Peyer's patch (tissue), 4 donors: ENCODE measurements at regions not wholly inside any gene's neighbourhood (a gene's known extent, or its start where the extent isn't known, plus 50 kb on each side); places are given as distances from the start of the nearest gene placed in this dataset.

ENCODE experiments used
- DNase-seq, 3 donors: peaks; one replicate each; pipeline ENCODE4 v3.0.0-alpha.2; 2017 to 2019
- H3K27ac ChIP-seq, 4 donors: fragments of 200-600 bp; sonication (generic); one replicate each; pipeline ENCODE4 v1.5.1; 2016 to 2019
- H3K27me3 ChIP-seq, 2 donors: fragments of 200-600 bp; sonication (generic); one replicate each; pipeline ENCODE4 v1.5.1; 2019
- H3K36me3 ChIP-seq, 3 donors: fragments of 200-600 bp; sonication (generic); one replicate each; pipeline ENCODE4 v1.5.1; 2016 to 2019
- H3K4me1 ChIP-seq, 4 donors: fragments of 200-600 bp; sonication (generic); one replicate each; pipeline ENCODE4 v1.5.1; 2016 to 2019
- H3K4me3 ChIP-seq, 4 donors: fragments of 200-600 bp; sonication (generic); 1 replicate in 3 of 4; 2 replicates in 1 of 4; pipeline ENCODE4 v1.5.1; 2016 to 2019; ENCODE audit warnings: mild to moderate bottlenecking in 1 of 4
- H3K9me3 ChIP-seq, 4 donors: fragments of 200-600 bp; sonication (generic); one replicate each; pipeline ENCODE4 v1.5.1; 2016 to 2019; ENCODE audit warnings: mild to moderate bottlenecking in 1 of 4
- POLR2A ChIP-seq, 2 donors: fragments of 450-650 bp; IDR thresholded peaks; one replicate each; pipeline ENCODE4 v1.5.1; 2017; ENCODE audit warnings: antibody characterized with exemption in 2 of 2, mild to moderate bottlenecking in 2 of 2, moderate library complexity in 2 of 2
- TF ChIP-seq, protein P1 (sequence below), 6 experiments: fragments of 450-650 bp in 4 of 6; fragments of 200-600 bp in 2 of 6; sonication (generic) in 1 of 6; IDR thresholded peaks; one replicate each; pipeline ENCODE4 v1.5.1; 2017 to 2019; ENCODE audit warnings: antibody characterized with exemption in 6 of 6, mild to moderate bottlenecking in 3 of 6, moderate library complexity in 1 of 6

DNA sequence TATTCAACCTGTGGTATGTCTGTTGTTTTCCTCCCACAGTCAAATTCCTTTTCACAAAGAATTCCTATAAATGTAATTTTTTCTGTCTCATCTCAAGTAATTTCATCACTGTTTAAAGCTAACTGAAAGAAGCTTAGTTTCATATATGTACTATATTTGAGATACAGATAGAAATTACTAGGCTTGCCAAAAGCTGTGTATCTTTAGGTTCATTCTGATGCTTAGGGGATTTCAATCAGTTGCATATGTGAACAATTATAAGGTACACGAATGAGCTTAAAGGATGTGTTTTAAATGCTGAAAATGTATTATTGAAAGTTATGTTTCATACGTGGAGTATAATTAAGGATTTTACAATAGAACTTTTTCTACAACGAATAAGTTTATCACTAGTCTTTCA, 59.2 kb upstream of the DSG1 start:
- Histone ChIP-seq H3K4me3 (no peak overlapping the region), H3K4me1 (no peaks in the 10 kb centered on the region), H3K27me3 (no peaks in the 10 kb centered on the region), H3K27ac (no peak overlapping the region), H3K36me3 (no peaks in the 10 kb centered on the region), H3K9me3 (no peaks in the 10 kb centered on the region)
- DNase-seq: no peak
- no peak for TF ChIP-seq POLR2A (IDR thresholded peaks at IDR 0.05)
- TF ChIP-seq, protein P1, sequence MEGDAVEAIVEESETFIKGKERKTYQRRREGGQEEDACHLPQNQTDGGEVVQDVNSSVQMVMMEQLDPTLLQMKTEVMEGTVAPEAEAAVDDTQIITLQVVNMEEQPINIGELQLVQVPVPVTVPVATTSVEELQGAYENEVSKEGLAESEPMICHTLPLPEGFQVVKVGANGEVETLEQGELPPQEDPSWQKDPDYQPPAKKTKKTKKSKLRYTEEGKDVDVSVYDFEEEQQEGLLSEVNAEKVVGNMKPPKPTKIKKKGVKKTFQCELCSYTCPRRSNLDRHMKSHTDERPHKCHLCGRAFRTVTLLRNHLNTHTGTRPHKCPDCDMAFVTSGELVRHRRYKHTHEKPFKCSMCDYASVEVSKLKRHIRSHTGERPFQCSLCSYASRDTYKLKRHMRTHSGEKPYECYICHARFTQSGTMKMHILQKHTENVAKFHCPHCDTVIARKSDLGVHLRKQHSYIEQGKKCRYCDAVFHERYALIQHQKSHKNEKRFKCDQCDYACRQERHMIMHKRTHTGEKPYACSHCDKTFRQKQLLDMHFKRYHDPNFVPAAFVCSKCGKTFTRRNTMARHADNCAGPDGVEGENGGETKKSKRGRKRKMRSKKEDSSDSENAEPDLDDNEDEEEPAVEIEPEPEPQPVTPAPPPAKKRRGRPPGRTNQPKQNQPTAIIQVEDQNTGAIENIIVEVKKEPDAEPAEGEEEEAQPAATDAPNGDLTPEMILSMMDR (IDR thresholded peaks at IDR 0.05): no peak

DNA sequence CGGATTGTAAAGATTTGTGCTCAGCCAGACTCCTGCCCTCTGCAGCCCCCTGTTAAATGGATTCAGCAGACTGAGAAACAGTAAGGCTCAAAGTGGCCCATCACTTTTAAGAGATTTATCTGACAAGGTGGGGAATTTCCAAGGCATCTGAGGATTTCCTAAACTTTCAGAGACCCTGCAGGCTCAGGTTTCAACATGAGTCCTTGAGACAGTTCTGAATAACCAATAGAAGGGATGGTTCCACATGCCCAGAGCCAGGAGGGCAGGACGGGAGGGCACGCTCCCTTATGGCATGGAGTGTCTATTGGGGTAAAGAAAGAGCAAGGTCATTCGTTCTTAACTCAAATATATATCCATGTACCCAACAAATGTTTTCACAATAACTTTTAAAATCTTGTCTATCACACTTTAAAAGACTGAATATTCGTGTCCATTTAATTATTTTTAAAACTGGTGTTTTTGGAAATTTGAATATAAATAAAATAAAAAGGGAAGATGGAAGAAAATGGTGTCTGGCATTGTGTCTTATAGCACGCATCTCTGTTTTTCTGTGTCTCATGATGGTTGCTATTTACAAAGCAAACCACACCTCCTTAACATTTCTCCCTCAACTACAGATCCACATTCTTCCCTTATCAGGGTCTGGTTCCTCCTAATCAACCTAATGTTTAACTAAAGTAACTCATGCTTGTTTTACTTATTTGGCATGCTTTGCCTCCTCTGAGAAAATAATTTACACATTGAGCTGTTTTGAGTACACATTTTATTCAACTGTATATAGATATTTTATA, 56.0 kb upstream of the DSG1 start:
- Histone ChIP-seq H3K4me3 (no peak overlapping the region), H3K27ac (no peak overlapping the region), H3K9me3 (no peaks in the 10 kb centered on the region), H3K36me3 (no peaks in the 10 kb centered on the region), H3K4me1 (no peaks in the 10 kb centered on the region), H3K27me3 (no peaks in the 10 kb centered on the region)
- DNase-seq: no peak
- no peak for TF ChIP-seq POLR2A (IDR thresholded peaks at IDR 0.05)
- TF ChIP-seq, protein P1 (IDR thresholded peaks at IDR 0.05): no peak

- TF ChIP-seq POLR2A (IDR thresholded peaks at IDR 0.05): no peak
- TF ChIP-seq, protein P1 (IDR thresholded peaks at IDR 0.05): no peak
- no peak overlapping the region for H3K4me3 ChIP-seq
- H3K4me1 ChIP-seq: peaks cover 0 to 11% (median 0%) of the 10 kb centered on the region in 4 donors
- no peaks in the 10 kb centered on the region for H3K27me3 ChIP-seq
- no peak overlapping the region for H3K27ac ChIP-seq
- H3K9me3 ChIP-seq: no peaks in the 10 kb centered on the region
- DNase-seq: no peak
- H3K36me3 ChIP-seq: no peaks in the 10 kb centered on the region
Measured at GRCh38 chr18:31267823-31268481, 50.0 kb upstream of the DSG1 start.
